Testis (tissue), 2 donors: ENCODE measurements at regions not wholly inside any gene's neighbourhood (a gene's known extent, or its start where the extent isn't known, plus 50 kb on each side); places are given as distances from the start of the nearest gene placed in this dataset.

Experiments used
- DNase-seq: peaks from one replicate; pipeline ENCODE4 v3.0.0-alpha.2; 2019
- H3K27ac ChIP-seq, 2 donors: fragments of 200-600 bp; sonication (generic); one replicate each; pipeline ENCODE4 v1.5.1; 2019
- H3K27me3 ChIP-seq: fragments of 200-600 bp; sonication (generic); one replicate; pipeline ENCODE4 v1.5.1; 2019
- H3K36me3 ChIP-seq: fragments of 200-600 bp; sonication (generic); one replicate; pipeline ENCODE4 v1.5.1; 2017; ENCODE audit warnings: low read depth; ENCODE audit errors: missing control alignments
- H3K4me1 ChIP-seq: fragments of 200-600 bp; sonication (generic); one replicate; pipeline ENCODE4 v1.5.1; 2019
- H3K4me3 ChIP-seq, 2 donors: fragments of 200-600 bp; sonication (generic); one replicate each; pipeline ENCODE4 v1.5.1; 2017 to 2019
- H3K9me3 ChIP-seq: fragments of 200-600 bp; sonication (generic); one replicate; pipeline ENCODE4 v1.5.1; 2017
- CTCF ChIP-seq, 3 experiments: fragments of 450-650 bp in 2 of 3; fragments of 200-600 bp in 1 of 3; sonication (generic) in 1 of 3; IDR thresholded peaks; one replicate each; pipeline ENCODE4 v1.5.1; 2016 to 2019; ENCODE audit warnings: antibody characterized with exemption in 3 of 3, mild to moderate bottlenecking in 2 of 3, moderate library complexity in 1 of 3
- POLR2A ChIP-seq: fragments of 450-650 bp; IDR thresholded peaks from one replicate; pipeline ENCODE4 v1.6.1; 2017; ENCODE audit warnings: antibody characterized with exemption, mild to moderate bottlenecking, moderate library complexity
- WGBS, 2 donors: methylation state at CpG; one replicate each; pipeline ENCODE4 v1.1.5; 2018; 5-methylcytosine and 5-hydroxymethylcytosine counted together
- intact Hi-C: fragments of 100-400 bp; cut with DNase I; formaldehyde crosslinking; loops from one replicate; pipeline ENCODE4 v1.15.1; 2023; ENCODE audit warnings: low total_unique reads

- intact Hi-C loops: no loop called here
- DNase-seq: no peak
- Histone ChIP-seq H3K27ac (no peak overlapping the region), H3K36me3 (no peaks in the 10 kb centered on the region), H3K4me3 (no peak overlapping the region), H3K4me1 (no peaks in the 10 kb centered on the region), H3K9me3 (no peaks in the 10 kb centered on the region), H3K27me3 (no peaks in the 10 kb centered on the region)
- 70 to 81% methylated on average over 10 of the region's 10 CpGs for WGBS, 2 donors
- no peak for TF ChIP-seq CTCF (IDR thresholded peaks at IDR 0.05)
- no peak for TF ChIP-seq POLR2A
Observed at GRCh38 chr16:73916829-73917594, 379.6 kb upstream of the PSMD7 start.

DNA sequence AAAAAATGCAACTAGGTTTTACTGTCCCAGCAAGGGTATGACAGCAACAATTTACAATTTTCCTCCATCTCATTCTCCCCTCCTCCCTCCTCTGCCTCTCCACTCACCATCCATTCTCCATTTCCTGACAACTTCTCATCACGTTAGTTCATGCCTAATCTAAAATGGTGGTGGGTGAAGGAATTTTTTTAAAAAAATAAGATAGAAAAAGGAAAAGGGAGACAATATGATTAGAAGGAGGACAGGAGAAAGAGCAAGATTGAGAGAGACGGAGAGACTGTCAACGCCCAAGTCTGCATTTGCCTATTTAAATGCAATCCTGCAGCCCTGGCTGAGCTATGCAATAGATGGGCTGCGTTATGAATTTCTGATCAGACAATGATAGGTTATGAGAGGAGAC lies 380.7 kb upstream of the PSMD7 start:
- no peaks in the 10 kb centered on the region for H3K4me1 ChIP-seq
- 68 to 74% methylated on average over 4 of the region's 4 CpGs for WGBS, 2 donors
- no peaks in the 10 kb centered on the region for H3K9me3 ChIP-seq
- intact Hi-C loops: no loop called here
- no peaks in the 10 kb centered on the region for H3K36me3 ChIP-seq
- TF ChIP-seq CTCF (IDR thresholded peaks at IDR 0.05): no peak
- no peak for TF ChIP-seq POLR2A
- DNase-seq: no peak
- no peak overlapping the region for H3K4me3 ChIP-seq
- no peak overlapping the region for H3K27ac ChIP-seq
- no peaks in the 10 kb centered on the region for H3K27me3 ChIP-seq

GRCh38 chr16:73915140-73915539 lies 381.5 kb upstream of the PSMD7 start:
- no peaks in the 10 kb centered on the region for H3K4me1 ChIP-seq
- DNase-seq: no peak
- H3K4me3 ChIP-seq: no peak overlapping the region
- H3K36me3 ChIP-seq: no peaks in the 10 kb centered on the region
- no peaks in the 10 kb centered on the region for H3K9me3 ChIP-seq
- H3K27me3 ChIP-seq: no peaks in the 10 kb centered on the region
- intact Hi-C loops: no loop called here
- no peak overlapping the region for H3K27ac ChIP-seq
- 19 to 36% methylated on average over 5 of the region's 5 CpGs for WGBS, 2 donors
- TF ChIP-seq POLR2A: no peak
- TF ChIP-seq CTCF (IDR thresholded peaks at IDR 0.05): no peak

DNA sequence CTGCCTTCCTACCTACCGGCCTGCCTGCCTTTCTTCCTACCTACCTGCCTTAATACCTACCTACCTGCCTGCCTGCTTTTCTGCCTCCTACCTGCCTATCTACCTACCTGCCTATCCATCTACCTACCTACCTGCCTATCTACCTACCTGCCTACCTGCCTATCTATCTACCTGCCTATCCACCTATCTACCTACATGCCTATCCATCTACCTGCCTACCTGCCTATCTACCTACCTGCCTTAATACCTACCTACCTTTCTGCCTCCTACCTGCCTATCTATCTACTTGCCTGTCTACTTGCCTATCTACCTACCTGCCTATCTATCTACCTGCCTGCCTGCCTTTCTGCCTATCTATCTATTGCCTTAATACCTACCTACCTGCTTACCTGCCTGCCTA lies 383.8 kb upstream of the PSMD7 start:
- Histone ChIP-seq H3K36me3 (no peaks in the 10 kb centered on the region), H3K9me3 (no peaks in the 10 kb centered on the region), H3K4me3 (no peak overlapping the region), H3K27ac (no peak overlapping the region), H3K27me3 (no peaks in the 10 kb centered on the region), H3K4me1 (no peaks in the 10 kb centered on the region)
- TF ChIP-seq CTCF (IDR thresholded peaks at IDR 0.05) (no peak), POLR2A (no peak)
- intact Hi-C loops: no loop called here
- no peak for DNase-seq
- 93 to 100% methylated on average over 1 of the region's 1 CpG for WGBS, 2 donors

GRCh38 chr16:73912281-73912680 lies 384.3 kb upstream of the PSMD7 start:
- no peak for TF ChIP-seq POLR2A
- no peak for TF ChIP-seq CTCF (IDR thresholded peaks at IDR 0.05)
- no peak for DNase-seq

More at GRCh38 chr16:73912281-73912680, 384.3 kb upstream of the PSMD7 start:
- H3K4me1 ChIP-seq: no peaks in the 10 kb centered on the region
- intact Hi-C loops: no loop called here
- no peaks in the 10 kb centered on the region for H3K27me3 ChIP-seq
- H3K27ac ChIP-seq: no peak overlapping the region
- WGBS, 2 donors: 64 to 76% methylated on average over 3 of the region's 3 CpGs
- no peak overlapping the region for H3K4me3 ChIP-seq
- no peaks in the 10 kb centered on the region for H3K9me3 ChIP-seq
- H3K36me3 ChIP-seq: no peaks in the 10 kb centered on the region
